ENCODE measurements at regions not wholly inside any gene's neighbourhood (a gene's known extent, or its start where the extent isn't known, plus 50 kb on each side); places are given as distances from the start of the nearest gene placed in this dataset.

- TF ChIP-seq CTCF (optimal IDR thresholded peaks at IDR 0.05 in 1 of 3, IDR thresholded peaks at IDR 0.05 in 1 of 3, conservative IDR thresholded peaks at IDR 0.05 in 1 of 3; ENCODE audit: extremely low read depth in 1 of 3, insufficient read depth in 2 of 3, low read length in 3 of 3) (no peak), EZH2 (IDR thresholded peaks at IDR 0.05; ENCODE audit: low read length) (no peak)
These were observed 162.7 kb upstream of the CIBAR2 start for GRCh38 chr16:85274924-85275323.
